ENCODE measurements at regions not wholly inside any gene's neighbourhood (a gene's known extent, or its start where the extent isn't known, plus 50 kb on each side); places are given as distances from the start of the nearest gene placed in this dataset.
"Not testable (repeated sequence)": the region's sequence is repeated elsewhere in the genome, so short reads cannot be mapped to it uniquely, and the experiment has no call there.

DNA sequence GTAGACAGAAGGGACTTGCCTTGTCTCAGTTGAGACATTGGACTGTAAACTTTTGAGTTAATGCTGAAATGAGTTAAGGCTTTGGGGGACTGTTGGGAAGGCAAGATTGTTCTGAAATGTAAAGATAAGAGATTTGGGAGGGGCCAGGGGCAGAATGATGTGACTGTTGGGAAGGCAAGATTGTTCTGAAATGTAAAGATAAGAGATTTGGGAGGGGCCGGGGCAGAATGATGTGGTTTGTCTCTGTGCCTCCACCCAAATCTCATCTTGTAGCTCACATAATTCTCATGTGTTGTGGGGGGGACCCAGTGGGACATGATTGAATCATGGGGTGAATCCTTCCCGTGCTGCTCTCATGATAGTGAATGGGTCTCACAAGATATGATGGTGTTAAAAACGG, 1217.1 kb downstream of the GALC start:
- not testable (repeated sequence) for TF ChIP-seq CTCF, POLR2A (IDR thresholded peaks at IDR 0.05)

Data from thyroid gland (tissue), 4 donors.